Epithelial cell of prostate (primary cell): ENCODE measurements at regions not wholly inside any gene's neighbourhood (a gene's known extent, or its start where the extent isn't known, plus 50 kb on each side); places are given as distances from the start of the nearest gene placed in this dataset.
"Not testable (repeated sequence)": the region's sequence is repeated elsewhere in the genome, so short reads cannot be mapped to it uniquely, and the experiment has no call there.

Source experiments
- DNase-seq: peaks from one replicate; pipeline ENCODE4 v3.0.0-alpha.2; 2011; ENCODE audit warnings: low read depth, low spot score
- H3K27ac ChIP-seq: fragments of 450-650 bp; 2 replicates; pipeline ENCODE4 v1.5.1; 2017; ENCODE audit warnings: mild to moderate bottlenecking

DNA sequence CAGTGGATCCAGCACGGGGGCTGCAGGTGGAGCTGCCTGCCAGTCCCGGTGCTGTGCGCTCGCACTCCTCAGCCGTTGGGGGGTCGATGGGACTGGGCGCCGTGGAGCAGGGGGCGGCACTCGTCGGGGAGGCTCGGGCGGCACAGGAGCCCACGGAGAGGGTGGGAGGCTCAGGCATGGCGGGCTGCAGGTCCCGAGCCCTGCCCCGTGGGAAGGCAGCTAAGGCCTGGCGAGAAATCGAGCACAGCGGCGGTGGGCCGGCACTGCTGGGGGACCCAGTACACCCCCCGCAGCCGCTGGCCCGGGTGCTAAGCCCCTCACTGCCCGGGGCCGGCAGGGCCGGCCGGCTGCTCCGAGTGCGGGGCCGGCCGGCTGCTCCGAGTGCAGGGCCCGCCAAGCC, 52.3 kb upstream of the MARK1 start:
- DNase-seq, H3K27ac ChIP-seq: not testable (repeated sequence)

GRCh38 chr1:220475141-220475540, 52.8 kb upstream of the MARK1 start:
- DNase-seq, H3K27ac ChIP-seq: not testable (repeated sequence)

- no peak for DNase-seq
- no peak overlapping the region for H3K27ac ChIP-seq
Measured at GRCh38 chr1:220473440-220473839, 54.5 kb upstream of the MARK1 start.

DNA sequence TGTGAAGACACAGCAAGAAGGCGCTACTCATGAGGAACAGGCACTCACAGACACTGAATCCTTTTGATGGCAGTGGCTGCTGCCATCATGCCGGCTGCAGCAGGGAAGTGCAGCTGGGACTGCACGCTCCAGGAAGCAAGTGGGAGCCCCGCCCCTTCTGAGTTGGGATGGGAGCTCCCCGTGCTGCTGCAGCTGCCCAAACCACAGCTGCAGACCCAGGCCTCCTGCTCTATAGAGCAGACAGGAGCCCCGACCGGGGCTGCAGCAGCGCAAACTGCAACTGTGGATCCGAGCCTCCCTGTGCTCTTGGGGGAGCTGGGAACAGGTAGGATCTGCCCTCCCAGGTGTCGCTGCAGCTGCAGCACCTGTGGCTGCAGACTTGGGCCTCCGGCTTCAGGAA, 65.2 kb upstream of the MARK1 start:
- no peak overlapping the region for H3K27ac ChIP-seq
- no peak for DNase-seq

DNA sequence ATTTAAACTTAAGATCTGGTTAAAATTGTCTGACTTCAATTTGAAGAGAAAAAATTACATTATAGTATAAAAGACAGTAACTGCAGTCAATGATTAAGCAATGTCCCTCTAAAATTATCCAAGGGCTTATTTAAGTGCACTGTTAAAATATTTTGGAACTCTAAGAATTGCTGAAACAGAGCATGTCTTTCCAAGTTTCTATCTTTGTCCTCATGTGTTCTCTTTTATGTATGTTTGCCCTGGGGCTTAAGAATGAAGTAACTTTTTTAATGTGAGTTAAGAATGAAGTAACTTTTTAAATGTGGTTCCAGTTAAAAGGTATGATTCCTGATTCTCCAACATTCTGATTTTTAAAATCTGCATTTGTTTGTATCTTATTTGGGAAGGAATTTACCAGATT, 69.0 kb upstream of the MARK1 start:
- no peak for DNase-seq
- H3K27ac ChIP-seq: no peak overlapping the region

GRCh38 chr1:220457957-220458609, 69.9 kb upstream of the MARK1 start:
- DNase-seq: no peak
- no peak overlapping the region for H3K27ac ChIP-seq

- H3K27ac ChIP-seq: no peak overlapping the region
- no peak for DNase-seq
Measured at GRCh38 chr1:220455559-220455958, 72.4 kb upstream of the MARK1 start.

DNA sequence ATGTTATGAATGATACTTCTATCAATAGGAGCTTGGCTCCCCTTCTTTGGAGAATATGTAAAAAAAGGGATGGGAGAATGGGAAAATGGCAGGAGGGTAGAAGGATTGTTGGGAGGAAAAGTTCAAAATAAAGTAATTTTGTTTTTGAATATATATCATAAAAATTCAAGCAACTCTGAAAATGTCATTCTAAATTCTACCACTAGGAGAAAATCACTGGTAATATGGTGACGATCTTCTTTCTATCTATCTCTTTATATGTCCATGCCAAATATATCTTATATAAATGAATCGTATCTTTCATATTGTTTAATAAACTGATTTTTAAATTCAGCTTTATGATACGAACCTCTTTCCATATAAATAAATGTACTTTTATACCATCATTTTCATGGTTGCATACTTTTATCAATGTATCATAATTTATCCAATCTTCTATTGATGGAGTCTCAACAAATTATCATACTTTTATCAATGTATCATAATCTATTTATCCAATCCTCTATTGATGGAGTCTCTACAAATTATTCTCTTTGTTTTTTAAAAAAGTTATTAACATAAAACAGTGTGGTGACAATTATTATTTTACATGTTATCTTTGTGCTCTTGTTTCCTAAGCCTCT, 73.7 kb upstream of the MARK1 start:
- no peak for DNase-seq
- no peak overlapping the region for H3K27ac ChIP-seq

DNA sequence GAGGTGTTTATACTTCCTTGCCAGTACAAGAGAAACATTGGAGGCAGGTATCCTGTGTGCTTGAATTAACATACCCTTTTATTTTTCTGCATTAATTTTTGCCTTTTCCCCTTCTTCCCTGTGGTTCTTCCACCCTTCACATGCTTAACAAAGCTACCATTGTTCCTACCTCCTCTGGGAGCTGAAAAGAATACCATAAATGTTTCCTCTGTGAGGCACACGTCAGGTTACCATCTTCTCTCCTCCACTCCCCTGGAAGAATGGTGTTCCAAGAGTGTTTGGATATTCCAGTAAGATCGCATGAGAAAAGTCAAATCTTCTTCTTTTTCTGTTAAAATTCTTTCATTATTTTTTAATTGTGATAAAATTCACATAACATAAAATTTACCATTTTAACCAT, 74.6 kb upstream of the MARK1 start:
- no peak for DNase-seq
- H3K27ac ChIP-seq: no peak overlapping the region

DNA sequence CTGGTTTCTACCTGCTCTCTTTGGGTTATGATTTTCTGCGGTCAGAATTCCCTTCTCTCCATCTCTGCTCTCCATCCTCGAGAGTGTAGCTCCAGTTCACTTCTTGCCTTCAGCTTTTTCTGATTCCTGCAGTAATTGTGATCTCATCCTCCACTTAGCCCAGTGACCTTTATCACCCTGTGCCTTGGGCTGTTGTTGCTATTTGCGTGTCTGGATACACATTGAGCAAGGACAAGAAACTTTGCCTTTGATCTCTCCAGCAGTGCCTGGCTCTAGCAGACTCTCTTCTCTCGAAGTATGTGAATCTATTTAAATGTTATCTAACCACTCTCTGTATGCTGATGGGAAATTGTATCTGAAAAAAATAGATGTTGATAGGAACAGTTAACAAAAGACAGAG, 76.4 kb upstream of the MARK1 start:
- DNase-seq: no peak

DNA sequence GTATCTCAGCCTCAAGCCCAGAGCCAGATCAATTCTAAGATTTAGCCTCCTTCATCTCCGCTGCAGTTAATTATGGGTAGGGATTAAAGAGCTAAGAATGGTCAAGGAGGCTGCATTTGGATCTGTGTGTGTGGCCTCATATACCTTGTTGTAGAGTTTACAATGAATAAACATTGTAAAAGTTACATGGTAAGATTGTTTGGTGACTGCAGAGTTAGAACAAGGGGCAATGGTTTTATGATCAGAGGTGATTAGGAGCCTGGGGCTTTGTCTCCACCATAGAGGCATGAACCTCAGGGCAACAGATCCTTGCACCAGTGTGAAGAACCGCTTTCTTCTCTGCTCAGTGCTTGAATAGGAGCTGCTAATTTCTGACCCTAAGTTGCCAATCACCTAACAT, 77.0 kb upstream of the MARK1 start:
- H3K27ac ChIP-seq: no peak overlapping the region
- no peak for DNase-seq

More for the DNA sequence above, 76.4 kb upstream of the MARK1 start:
- H3K27ac ChIP-seq: no peak overlapping the region

GRCh38 chr1:220448217-220448616, 79.7 kb upstream of the MARK1 start:
- no peak for DNase-seq
- no peak overlapping the region for H3K27ac ChIP-seq

GRCh38 chr1:220444586-220444985, 83.3 kb upstream of the MARK1 start:
- not testable (repeated sequence) for DNase-seq, H3K27ac ChIP-seq

DNA sequence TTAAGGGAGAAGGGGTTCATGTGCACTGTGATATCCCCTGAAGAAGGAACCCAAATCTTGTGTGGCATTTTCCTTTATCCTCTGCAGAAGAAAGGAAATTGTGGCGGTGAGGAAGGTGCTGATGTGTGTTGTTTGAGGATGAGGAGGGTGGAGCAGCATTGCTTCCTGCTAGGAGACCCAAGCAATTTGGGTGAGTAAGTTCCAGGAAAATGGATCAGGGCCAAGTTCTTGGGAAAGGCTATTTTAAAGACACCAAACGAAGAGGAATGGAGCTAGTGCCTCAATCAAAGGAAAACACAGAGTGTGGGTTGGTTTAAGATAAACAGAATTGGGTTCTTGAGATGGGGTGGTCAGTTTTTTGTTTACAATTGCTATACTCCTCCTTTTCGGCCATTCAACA, 86.7 kb upstream of the MARK1 start:
- no peak for DNase-seq
- H3K27ac ChIP-seq: no peak overlapping the region

- no peak overlapping the region for H3K27ac ChIP-seq
- no peak for DNase-seq
Measured at GRCh38 chr1:220438741-220439140, 89.2 kb upstream of the MARK1 start.

GRCh38 chr1:220432408-220432807, 95.5 kb upstream of the MARK1 start:
- peak; percentile 49 for DNase-seq

DNA sequence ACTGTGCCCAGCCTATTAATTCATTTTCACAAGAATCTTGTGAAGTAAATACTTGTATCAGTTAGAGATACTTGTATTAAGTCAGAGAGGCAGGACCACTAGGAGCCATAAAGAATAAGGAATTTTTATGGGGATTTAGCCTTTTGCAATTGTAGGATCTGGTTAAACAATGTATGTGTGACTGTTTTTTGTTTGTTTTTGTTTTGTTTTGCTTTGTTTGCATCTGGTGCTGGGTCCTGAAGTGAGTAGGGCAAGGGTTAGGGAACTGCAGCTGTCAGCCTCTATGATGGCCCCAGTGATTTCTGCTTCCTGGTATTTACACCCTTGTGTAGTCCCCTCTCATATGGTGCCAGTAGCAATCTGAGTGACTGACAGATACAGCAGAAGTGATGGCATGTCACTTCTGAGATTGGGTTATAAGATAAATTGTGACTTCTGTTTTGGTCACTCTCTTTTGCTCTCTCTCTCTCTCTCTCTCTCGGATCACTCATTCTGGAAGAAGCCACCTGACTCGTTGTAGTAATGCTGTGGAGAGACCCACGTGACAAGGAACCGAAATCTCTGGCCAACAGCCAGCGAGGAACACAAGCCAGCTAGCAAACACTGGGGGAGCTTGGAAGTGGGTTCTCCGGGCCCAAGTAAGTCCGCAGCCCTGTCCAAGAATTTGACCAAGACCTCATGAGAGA, 96.2 kb upstream of the MARK1 start:
- H3K27ac ChIP-seq: no peak overlapping the region

More at GRCh38 chr1:220432408-220432807, 95.5 kb upstream of the MARK1 start:
- H3K27ac ChIP-seq: no peak overlapping the region

GRCh38 chr1:220430586-220430985, 97.3 kb upstream of the MARK1 start:
- DNase-seq: no peak

More for the DNA sequence above, 96.2 kb upstream of the MARK1 start:
- DNase-seq: no peak

GRCh38 chr1:220430059-220430458, 97.9 kb upstream of the MARK1 start:
- DNase-seq: no peak
- H3K27ac ChIP-seq: no peak overlapping the region

More at GRCh38 chr1:220430586-220430985, 97.3 kb upstream of the MARK1 start:
- H3K27ac ChIP-seq: no peak overlapping the region

DNA sequence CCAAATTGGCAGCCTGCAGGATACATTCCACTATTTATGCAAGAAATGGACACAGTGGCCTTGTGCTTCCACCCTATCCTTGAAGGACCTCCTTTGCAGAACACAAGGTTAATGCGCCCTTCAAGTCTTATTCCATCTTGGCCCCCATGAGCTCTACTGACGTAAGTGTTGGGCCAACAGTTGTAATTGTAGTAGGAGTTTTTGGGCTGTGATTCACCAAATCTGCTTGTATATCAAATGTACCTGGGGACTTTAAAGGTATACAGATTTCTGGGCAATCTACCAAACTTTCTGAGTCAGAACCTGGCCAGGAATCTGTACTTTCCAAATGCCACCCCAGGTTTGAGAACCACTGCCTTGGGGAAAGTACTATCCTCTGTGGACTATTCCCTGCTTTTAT, 100.9 kb upstream of the MARK1 start:
- peak overlapping the region; percentile 8 for H3K27ac ChIP-seq
- peak; percentile 33 for DNase-seq

GRCh38 chr1:220425852-220426251, 102.1 kb upstream of the MARK1 start:
- no peak overlapping the region for H3K27ac ChIP-seq
- DNase-seq: no peak
